ENCODE measurements at regions not wholly inside any gene's neighbourhood (a gene's known extent, or its start where the extent isn't known, plus 50 kb on each side); places are given as distances from the start of the nearest gene placed in this dataset.

DNA sequence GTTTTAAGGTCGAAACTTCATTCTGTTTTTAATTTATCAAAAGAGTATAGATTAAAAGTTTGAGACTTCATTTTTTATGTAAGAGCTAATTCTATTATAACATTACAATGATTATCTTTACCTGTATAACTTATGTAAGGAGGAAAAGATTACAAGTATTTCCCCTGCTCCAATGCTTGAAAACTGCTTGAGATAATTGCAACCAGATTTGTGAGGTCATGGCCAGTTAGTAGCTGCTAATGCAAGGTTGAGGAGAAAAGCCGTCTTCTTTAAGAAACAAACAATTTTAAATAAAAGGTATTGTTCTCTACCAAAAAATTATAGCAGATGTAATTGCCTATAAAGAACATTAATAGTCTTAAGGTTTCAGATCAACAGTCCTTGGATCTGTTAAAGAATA, 208.3 kb upstream of the UBE2E2 start:
- TF ChIP-seq CTCF (IDR thresholded peaks at IDR 0.05) (no peak), POLR2A (IDR thresholded peaks at IDR 0.05) (no peak)
